Right lobe of liver (tissue), 4 donors: ENCODE measurements at regions not wholly inside any gene's neighbourhood (a gene's known extent, or its start where the extent isn't known, plus 50 kb on each side); places are given as distances from the start of the nearest gene placed in this dataset.

Experiments
- CTCF ChIP-seq, 4 donors: fragments of 200-600 bp in 3 of 4; fragments of 450-650 bp in 1 of 4; IDR thresholded peaks; one replicate each; pipeline versions ENCODE4 v1.5.1 to v1.8.0; 2016 to 2022; ENCODE audit warnings: antibody characterized with exemption in 4 of 4, mild to moderate bottlenecking in 2 of 4
- POLR2A ChIP-seq: fragments of 450-650 bp; IDR thresholded peaks from one replicate; pipeline ENCODE4 v1.6.1; 2017; ENCODE audit warnings: antibody characterized with exemption, mild to moderate bottlenecking
- donor health status: DM: no; HTN: no; CAD: no.
- donor health status: DM: no; HTN: no; CAD: no.
- donor health status: DM: no; HTN: yes; CAD: no.

DNA sequence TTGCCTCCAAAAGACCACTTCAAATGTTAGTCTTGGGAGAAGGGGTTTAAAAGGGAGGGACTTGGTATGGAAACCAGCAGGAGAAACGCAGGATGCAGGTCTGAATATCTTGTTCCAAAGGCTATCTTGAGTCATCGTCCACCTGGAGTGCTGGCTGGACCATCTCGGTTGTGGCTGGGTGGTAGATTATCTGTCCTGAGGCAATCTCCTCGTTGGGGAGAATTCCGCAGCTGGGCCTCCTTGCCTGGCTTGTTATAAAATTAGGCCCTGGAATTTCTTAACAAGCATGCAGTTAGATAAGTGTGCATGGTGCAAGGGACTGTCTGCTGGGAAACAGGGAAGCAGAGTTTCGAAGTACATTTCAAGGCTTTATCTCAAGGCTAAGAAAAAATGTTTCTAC is 2045.7 kb upstream of the TENM3 start:
- no peak for TF ChIP-seq CTCF (IDR thresholded peaks at IDR 0.05)
- TF ChIP-seq POLR2A: no peak
